Activated CD4-positive, alpha-beta T cell treated with anti-CD3 and anti-CD28 coated beads, Interleukin-2, amount 50 U/mL, for 4 hours (primary cell): ENCODE measurements at regions not wholly inside any gene's neighbourhood (a gene's known extent, or its start where the extent isn't known, plus 50 kb on each side); places are given as distances from the start of the nearest gene placed in this dataset.

Experiments
- DNase-seq, 2 experiments: peaks; one replicate each; pipeline ENCODE4 v3.0.0-alpha.2; 2020

GRCh38 chr6:108779536-108780275 lies 68.5 kb upstream of the ARMC2 start:
- DNase-seq: no peak

GRCh38 chr6:108780784-108781183 lies 67.4 kb upstream of the ARMC2 start:
- no peak for DNase-seq

GRCh38 chr6:108781419-108782100 lies 66.7 kb upstream of the ARMC2 start:
- DNase-seq: no peak

GRCh38 chr6:108782179-108783041 lies 65.8 kb upstream of the ARMC2 start:
- peak; percentile 79 for DNase-seq

- DNase-seq: no peak
These were observed 62.6 kb upstream of the ARMC2 start for GRCh38 chr6:108785653-108786052.

- no peak for DNase-seq
These were observed 59.8 kb upstream of the ARMC2 start for GRCh38 chr6:108788416-108788815.

GRCh38 chr6:108789475-108789874 lies 58.7 kb upstream of the ARMC2 start:
- no peak for DNase-seq

- DNase-seq: no peak
These were observed 56.5 kb upstream of the ARMC2 start for GRCh38 chr6:108791700-108792099.

- no peak for DNase-seq
These were observed 54.5 kb upstream of the ARMC2 start for GRCh38 chr6:108793516-108794251.

- DNase-seq: no peak
These were observed 53.1 kb upstream of the ARMC2 start for GRCh38 chr6:108795122-108795521.

GRCh38 chr6:108795814-108796213 lies 52.4 kb upstream of the ARMC2 start:
- DNase-seq: no peak

- no peak for DNase-seq
These were observed 51.3 kb upstream of the ARMC2 start for GRCh38 chr6:108796875-108797274.

GRCh38 chr6:108797951-108798669 lies 50.1 kb upstream of the ARMC2 start:
- DNase-seq: no peak
